ENCODE measurements at regions not wholly inside any gene's neighbourhood (a gene's known extent, or its start where the extent isn't known, plus 50 kb on each side); places are given as distances from the start of the nearest gene placed in this dataset.

- H3K27ac Mint-ChIP-seq (ENCODE audit: unreplicated experiment), result no peak overlapping the region
- Histone ChIP-seq H3K9me3 (ENCODE audit: insufficient read depth, low read depth, low read length) (no peaks in the 10 kb centered on the region), H3K4me1 (ENCODE audit: insufficient read depth, low read length) (no peaks in the 10 kb centered on the region), H3K27me3 (ENCODE audit: insufficient read depth, low read length) (peaks cover 3% of the 10 kb centered on the region), H3K4me2 (ENCODE audit: low read length) (no peak overlapping the region), H3K79me2 (ENCODE audit: insufficient read depth, low read length) (no peaks in the 10 kb centered on the region), H3K27ac (ENCODE audit: low read depth, low read length) (no peak overlapping the region), H4K20me1 (ENCODE audit: insufficient read depth, low read length) (no peaks in the 10 kb centered on the region), H2AFZ (ENCODE audit: low read depth, low read length) (no peak overlapping the region), H3K9ac (ENCODE audit: low read length) (no peak overlapping the region), H3K4me3 (ENCODE audit: insufficient read depth, low read depth, low read length) (no peak overlapping the region), H3K36me3 (ENCODE audit: insufficient read depth, low read length) (no peaks in the 10 kb centered on the region)
- no peaks in the 10 kb centered on the region for H3K4me1 Mint-ChIP-seq (ENCODE audit: low read depth, unreplicated experiment)
- peaks cover 21% of the 10 kb centered on the region for H3K27me3 Mint-ChIP-seq (ENCODE audit: low read depth, unreplicated experiment)
- FAIRE-seq (no peak), DNase-seq (ENCODE audit: low read depth) (peak; percentile 2)
- H3K36me3 Mint-ChIP-seq (ENCODE audit: low read depth, unreplicated experiment), result no peaks in the 10 kb centered on the region
- TF ChIP-seq CTCF (IDR thresholded peaks at IDR 0.05; ENCODE audit: insufficient read depth, low read depth, low read length) (no peak), EZH2 (IDR thresholded peaks at IDR 0.05; ENCODE audit: insufficient read depth, low read length) (no peak)
- no peak overlapping the region for H3K4me3 Mint-ChIP-seq (ENCODE audit: unreplicated experiment)
- peaks cover 2% of the 10 kb centered on the region for H3K9me3 Mint-ChIP-seq (ENCODE audit: unreplicated experiment)
These were observed 267.1 kb downstream of the ICOS start for GRCh38 chr2:204203704-204204103.

DNA sequence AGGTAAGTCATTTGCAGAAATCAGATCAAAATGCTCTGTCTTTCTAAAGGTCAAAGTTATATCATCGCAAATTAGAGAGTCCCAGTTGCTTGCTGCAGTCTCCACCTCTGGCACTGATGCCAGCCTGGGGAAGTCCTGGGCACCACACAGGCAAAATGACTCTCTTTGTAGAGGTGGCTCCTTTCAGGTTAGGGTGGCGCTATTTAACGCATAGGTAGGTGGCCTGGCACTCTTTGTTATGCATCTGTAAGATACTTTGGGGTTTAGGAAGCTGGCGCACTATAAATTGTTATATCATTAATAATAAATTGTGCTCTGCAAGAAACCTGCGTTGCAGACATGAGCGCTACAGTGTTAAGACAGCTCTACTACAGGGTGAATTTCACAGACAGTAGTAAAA, 268.5 kb downstream of the ICOS start:
- TF ChIP-seq EZH2 (IDR thresholded peaks at IDR 0.05; ENCODE audit: insufficient read depth, low read length), result no peak
- no peak for TF ChIP-seq CTCF (IDR thresholded peaks at IDR 0.05; ENCODE audit: insufficient read depth, low read depth, low read length)
- Histone ChIP-seq H2AFZ (ENCODE audit: low read depth, low read length) (no peak overlapping the region), H3K4me3 (ENCODE audit: insufficient read depth, low read depth, low read length) (no peak overlapping the region), H3K4me2 (ENCODE audit: low read length) (no peak overlapping the region), H4K20me1 (ENCODE audit: insufficient read depth, low read length) (no peaks in the 10 kb centered on the region), H3K4me1 (ENCODE audit: insufficient read depth, low read length) (no peaks in the 10 kb centered on the region), H3K9ac (ENCODE audit: low read length) (no peak overlapping the region), H3K36me3 (ENCODE audit: insufficient read depth, low read length) (no peaks in the 10 kb centered on the region), H3K79me2 (ENCODE audit: insufficient read depth, low read length) (no peaks in the 10 kb centered on the region), H3K27me3 (ENCODE audit: insufficient read depth, low read length) (peaks cover 3% of the 10 kb centered on the region), H3K27ac (ENCODE audit: low read depth, low read length) (no peak overlapping the region), H3K9me3 (ENCODE audit: insufficient read depth, low read depth, low read length) (no peaks in the 10 kb centered on the region)
- no peak for FAIRE-seq
- Mint-ChIP-seq H3K27me3 (ENCODE audit: low read depth, unreplicated experiment) (peaks cover 21% of the 10 kb centered on the region), H3K27ac (ENCODE audit: unreplicated experiment) (no peak overlapping the region), H3K36me3 (ENCODE audit: low read depth, unreplicated experiment) (no peaks in the 10 kb centered on the region), H3K4me1 (ENCODE audit: low read depth, unreplicated experiment) (no peaks in the 10 kb centered on the region), H3K9me3 (ENCODE audit: unreplicated experiment) (peaks cover 2% of the 10 kb centered on the region), H3K4me3 (ENCODE audit: unreplicated experiment) (no peak overlapping the region)
- DNase-seq (ENCODE audit: low read depth), result no peak

- no peak overlapping the region for H3K9ac ChIP-seq (ENCODE audit: low read length)
- no peak overlapping the region for H3K4me2 ChIP-seq (ENCODE audit: low read length)
- no peak for TF ChIP-seq EZH2 (IDR thresholded peaks at IDR 0.05; ENCODE audit: insufficient read depth, low read length)
- TF ChIP-seq CTCF (IDR thresholded peaks at IDR 0.05; ENCODE audit: insufficient read depth, low read depth, low read length), result no peak
- H3K27ac ChIP-seq (ENCODE audit: low read depth, low read length), result no peak overlapping the region
- Mint-ChIP-seq H3K27ac (ENCODE audit: unreplicated experiment) (no peak overlapping the region), H3K4me1 (ENCODE audit: low read depth, unreplicated experiment) (no peaks in the 10 kb centered on the region), H3K27me3 (ENCODE audit: low read depth, unreplicated experiment) (peaks cover 21% of the 10 kb centered on the region), H3K4me3 (ENCODE audit: unreplicated experiment) (no peak overlapping the region), H3K9me3 (ENCODE audit: unreplicated experiment) (peaks cover 2% of the 10 kb centered on the region), H3K36me3 (ENCODE audit: low read depth, unreplicated experiment) (no peaks in the 10 kb centered on the region)
- FAIRE-seq (no peak), DNase-seq (ENCODE audit: low read depth) (no peak)
- H3K4me1 ChIP-seq (ENCODE audit: insufficient read depth, low read length), result no peaks in the 10 kb centered on the region
- no peaks in the 10 kb centered on the region for H3K79me2 ChIP-seq (ENCODE audit: insufficient read depth, low read length)
- no peaks in the 10 kb centered on the region for H3K36me3 ChIP-seq (ENCODE audit: insufficient read depth, low read length)
- H3K4me3 ChIP-seq (ENCODE audit: insufficient read depth, low read depth, low read length), result no peak overlapping the region
- H2AFZ ChIP-seq (ENCODE audit: low read depth, low read length), result no peak overlapping the region
- H3K9me3 ChIP-seq (ENCODE audit: insufficient read depth, low read depth, low read length), result no peaks in the 10 kb centered on the region
- peaks cover 3% of the 10 kb centered on the region for H3K27me3 ChIP-seq (ENCODE audit: insufficient read depth, low read length)
- H4K20me1 ChIP-seq (ENCODE audit: insufficient read depth, low read length), result no peaks in the 10 kb centered on the region
These were observed 269.0 kb downstream of the ICOS start for GRCh38 chr2:204205538-204205937.
